ENCODE measurements at regions not wholly inside any gene's neighbourhood (a gene's known extent, or its start where the extent isn't known, plus 50 kb on each side); places are given as distances from the start of the nearest gene placed in this dataset.
A peak's percentile ranks its signal among the peaks of the same experiment; 100 is the strongest.

GRCh38 chr19:56964410-56964920 lies 123.9 kb upstream of the PEG3 start:
- Histone ChIP-seq H3K9me3 (no peaks in the 10 kb centered on the region), H3K36me3 (no peaks in the 10 kb centered on the region), H3K4me1 (peaks cover 13% of the 10 kb centered on the region), H3K4me3 (no peak overlapping the region), H3K27me3 (no peaks in the 10 kb centered on the region), H3K27ac (no peak overlapping the region)
- intact Hi-C loops (cut with DNase I): no loop called here
- no peak for DNase-seq (ENCODE audit: extremely low spot score in 2 of 2)
- no peak for TF ChIP-seq CTCF (IDR thresholded peaks at IDR 0.05)
- TF ChIP-seq POLR2AphosphoS5 (IDR thresholded peaks at IDR 0.05; ENCODE audit: insufficient read depth in 1 of 2, low read depth in 1 of 2): no peak
- no peak for TF ChIP-seq POLR2A (IDR thresholded peaks at IDR 0.05)

GRCh38 chr19:56966225-56966696 lies 125.7 kb upstream of the PEG3 start:
- Histone ChIP-seq H3K9me3 (no peaks in the 10 kb centered on the region), H3K4me1 (peaks cover 13% of the 10 kb centered on the region), H3K27ac (peak overlapping the region; percentile 61), H3K4me3 (peak overlapping the region; percentile 9 to 30), H3K27me3 (no peaks in the 10 kb centered on the region), H3K36me3 (no peaks in the 10 kb centered on the region)
- TF ChIP-seq CTCF (IDR thresholded peaks at IDR 0.05): no peak
- TF ChIP-seq POLR2AphosphoS5 (IDR thresholded peaks at IDR 0.05; ENCODE audit: insufficient read depth in 1 of 2, low read depth in 1 of 2): peak in 1 of 2 donors; percentile 46
- no peak for DNase-seq (ENCODE audit: extremely low spot score in 2 of 2)
- intact Hi-C loops (cut with DNase I): no loop called here

- intact Hi-C loops (cut with DNase I): no loop called here
- H3K4me3 ChIP-seq: peak overlapping the region; percentile 9 to 30
- no peaks in the 10 kb centered on the region for H3K36me3 ChIP-seq
- H3K9me3 ChIP-seq: no peaks in the 10 kb centered on the region
- H3K4me1 ChIP-seq: peaks cover 13% of the 10 kb centered on the region
- TF ChIP-seq POLR2AphosphoS5 (IDR thresholded peaks at IDR 0.05; ENCODE audit: insufficient read depth in 1 of 2, low read depth in 1 of 2) (no peak), CTCF (IDR thresholded peaks at IDR 0.05) (no peak), POLR2A (IDR thresholded peaks at IDR 0.05) (no peak)
- no peak for DNase-seq (ENCODE audit: extremely low spot score in 2 of 2)
- H3K27ac ChIP-seq: peak overlapping the region; percentile 61
- no peaks in the 10 kb centered on the region for H3K27me3 ChIP-seq
Observed at GRCh38 chr19:56966697-56967299, 126.3 kb upstream of the PEG3 start.

GRCh38 chr19:56969156-56969555 lies 128.6 kb upstream of the PEG3 start:
- no peaks in the 10 kb centered on the region for H3K27me3 ChIP-seq
- H3K27ac ChIP-seq: no peak overlapping the region
- intact Hi-C loops (cut with DNase I): no loop called here
- peaks cover 13% of the 10 kb centered on the region for H3K4me1 ChIP-seq
- TF ChIP-seq POLR2AphosphoS5 (IDR thresholded peaks at IDR 0.05; ENCODE audit: insufficient read depth in 1 of 2, low read depth in 1 of 2): no peak
- no peak for TF ChIP-seq POLR2A (IDR thresholded peaks at IDR 0.05)
- TF ChIP-seq CTCF (IDR thresholded peaks at IDR 0.05): no peak
- H3K9me3 ChIP-seq: no peaks in the 10 kb centered on the region
- DNase-seq (ENCODE audit: extremely low spot score in 2 of 2): no peak
- no peaks in the 10 kb centered on the region for H3K36me3 ChIP-seq
- H3K4me3 ChIP-seq: no peak overlapping the region

- Histone ChIP-seq H3K36me3 (no peaks in the 10 kb centered on the region), H3K4me1 (peaks cover 13% of the 10 kb centered on the region), H3K27me3 (no peaks in the 10 kb centered on the region), H3K9me3 (no peaks in the 10 kb centered on the region), H3K27ac (no peak overlapping the region), H3K4me3 (no peak overlapping the region)
- intact Hi-C loops (cut with DNase I): no loop called here
- DNase-seq (ENCODE audit: extremely low spot score in 2 of 2): no peak
- TF ChIP-seq CTCF (IDR thresholded peaks at IDR 0.05) (no peak), POLR2AphosphoS5 (IDR thresholded peaks at IDR 0.05; ENCODE audit: insufficient read depth in 1 of 2, low read depth in 1 of 2) (no peak), POLR2A (IDR thresholded peaks at IDR 0.05) (no peak)
Observed at GRCh38 chr19:56969759-56970178, 129.2 kb upstream of the PEG3 start.
